HFF-Myc (cell line): ENCODE measurements at regions not wholly inside any gene's neighbourhood (a gene's known extent, or its start where the extent isn't known, plus 50 kb on each side); places are given as distances from the start of the nearest gene placed in this dataset.
"Not testable (repeated sequence)": the region's sequence is repeated elsewhere in the genome, so short reads cannot be mapped to it uniquely, and the experiment has no call there.

Experiments used
- DNase-seq: peaks from one replicate; pipeline ENCODE4 v3.0.0-alpha.2; 2011; ENCODE audit warnings: low read depth; ENCODE audit errors: extremely low read depth
- H3K4me3 ChIP-seq: replicated peaks from 2 replicates; pipeline ENCODE4 v1.5.1; 2011; ENCODE audit warnings: low read depth, mild to moderate bottlenecking, control low read depth, low read length
- TF ChIP-seq, protein P1 (sequence below): IDR thresholded peaks from 2 replicates; pipeline ENCODE4 v1.5.1; 2012; ENCODE audit warnings: mild to moderate bottlenecking, low read depth, low read length, control low read depth; ENCODE audit errors: missing control alignments

DNA sequence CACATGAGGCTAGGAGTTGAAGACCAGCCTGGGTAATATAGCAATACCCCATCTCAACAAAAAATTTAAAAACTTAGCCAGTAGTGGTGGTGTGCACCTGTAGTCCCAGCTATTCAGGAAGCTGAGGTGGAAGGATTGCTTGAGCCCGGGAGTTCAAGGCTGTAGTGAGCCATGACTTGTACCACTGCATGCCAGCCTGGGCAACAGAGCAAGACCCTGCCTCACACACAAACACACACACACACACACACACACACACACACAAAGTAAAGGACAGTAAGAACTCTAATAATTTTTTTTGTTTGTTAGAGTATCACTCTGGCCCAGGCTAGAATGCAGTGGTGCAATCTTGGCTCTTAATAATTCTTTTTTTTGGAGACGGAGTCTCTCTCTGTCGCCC is 138.0 kb upstream of the SOD1 start:
- TF ChIP-seq, protein P1, sequence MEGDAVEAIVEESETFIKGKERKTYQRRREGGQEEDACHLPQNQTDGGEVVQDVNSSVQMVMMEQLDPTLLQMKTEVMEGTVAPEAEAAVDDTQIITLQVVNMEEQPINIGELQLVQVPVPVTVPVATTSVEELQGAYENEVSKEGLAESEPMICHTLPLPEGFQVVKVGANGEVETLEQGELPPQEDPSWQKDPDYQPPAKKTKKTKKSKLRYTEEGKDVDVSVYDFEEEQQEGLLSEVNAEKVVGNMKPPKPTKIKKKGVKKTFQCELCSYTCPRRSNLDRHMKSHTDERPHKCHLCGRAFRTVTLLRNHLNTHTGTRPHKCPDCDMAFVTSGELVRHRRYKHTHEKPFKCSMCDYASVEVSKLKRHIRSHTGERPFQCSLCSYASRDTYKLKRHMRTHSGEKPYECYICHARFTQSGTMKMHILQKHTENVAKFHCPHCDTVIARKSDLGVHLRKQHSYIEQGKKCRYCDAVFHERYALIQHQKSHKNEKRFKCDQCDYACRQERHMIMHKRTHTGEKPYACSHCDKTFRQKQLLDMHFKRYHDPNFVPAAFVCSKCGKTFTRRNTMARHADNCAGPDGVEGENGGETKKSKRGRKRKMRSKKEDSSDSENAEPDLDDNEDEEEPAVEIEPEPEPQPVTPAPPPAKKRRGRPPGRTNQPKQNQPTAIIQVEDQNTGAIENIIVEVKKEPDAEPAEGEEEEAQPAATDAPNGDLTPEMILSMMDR: no peak
- DNase-seq: no peak

DNA sequence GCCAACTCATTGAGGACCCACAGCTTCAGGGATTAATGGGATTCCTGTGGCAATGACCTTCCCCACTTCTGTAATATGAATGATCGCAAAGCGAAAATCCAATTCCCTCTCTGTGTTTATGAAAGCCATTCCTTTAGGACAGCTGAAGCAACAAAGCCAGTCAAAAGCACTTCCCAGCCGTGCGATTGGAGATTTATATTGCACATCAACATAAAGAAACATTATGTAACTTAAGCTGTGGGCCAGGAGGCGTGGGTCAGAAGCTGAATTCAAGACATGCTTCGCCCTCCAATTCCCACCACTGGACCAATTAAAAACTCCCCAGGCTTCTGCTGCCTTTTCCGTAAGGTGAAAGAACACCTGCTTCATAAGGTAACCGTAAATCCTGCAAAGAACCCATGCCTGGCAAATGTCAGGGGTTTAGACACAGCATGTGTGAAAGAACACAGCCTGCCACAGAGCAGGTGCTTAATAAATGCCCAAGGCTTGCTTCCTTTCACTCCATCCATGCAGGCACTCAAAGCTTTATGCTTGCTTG is 138.9 kb upstream of the SOD1 start:
- TF ChIP-seq, protein P1: no peak
- DNase-seq: no peak
- H3K4me3 ChIP-seq: no peak overlapping the region

More for the DNA sequence above, 138.0 kb upstream of the SOD1 start:
- no peak overlapping the region for H3K4me3 ChIP-seq

DNA sequence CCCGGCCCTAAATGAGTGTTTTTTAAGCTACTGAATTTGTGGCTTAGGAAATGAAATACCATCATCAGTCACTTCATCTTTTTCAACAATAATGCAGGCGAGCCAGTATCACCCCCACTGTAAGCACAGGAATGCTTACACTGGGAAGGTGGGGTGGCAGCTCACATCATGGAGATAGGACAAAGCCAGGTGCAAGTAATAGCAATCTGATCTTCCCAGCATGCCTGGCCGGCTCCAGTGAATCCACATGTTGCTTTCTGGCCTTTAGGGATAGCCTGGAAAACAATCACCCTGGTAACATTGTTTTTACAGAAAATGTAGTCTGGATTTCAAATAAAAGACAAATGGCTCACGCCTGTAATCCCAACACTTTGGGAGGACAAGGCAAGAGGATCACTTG is 140.9 kb upstream of the SOD1 start:
- H3K4me3 ChIP-seq: no peak overlapping the region
- TF ChIP-seq, protein P1: no peak
- no peak for DNase-seq

DNA sequence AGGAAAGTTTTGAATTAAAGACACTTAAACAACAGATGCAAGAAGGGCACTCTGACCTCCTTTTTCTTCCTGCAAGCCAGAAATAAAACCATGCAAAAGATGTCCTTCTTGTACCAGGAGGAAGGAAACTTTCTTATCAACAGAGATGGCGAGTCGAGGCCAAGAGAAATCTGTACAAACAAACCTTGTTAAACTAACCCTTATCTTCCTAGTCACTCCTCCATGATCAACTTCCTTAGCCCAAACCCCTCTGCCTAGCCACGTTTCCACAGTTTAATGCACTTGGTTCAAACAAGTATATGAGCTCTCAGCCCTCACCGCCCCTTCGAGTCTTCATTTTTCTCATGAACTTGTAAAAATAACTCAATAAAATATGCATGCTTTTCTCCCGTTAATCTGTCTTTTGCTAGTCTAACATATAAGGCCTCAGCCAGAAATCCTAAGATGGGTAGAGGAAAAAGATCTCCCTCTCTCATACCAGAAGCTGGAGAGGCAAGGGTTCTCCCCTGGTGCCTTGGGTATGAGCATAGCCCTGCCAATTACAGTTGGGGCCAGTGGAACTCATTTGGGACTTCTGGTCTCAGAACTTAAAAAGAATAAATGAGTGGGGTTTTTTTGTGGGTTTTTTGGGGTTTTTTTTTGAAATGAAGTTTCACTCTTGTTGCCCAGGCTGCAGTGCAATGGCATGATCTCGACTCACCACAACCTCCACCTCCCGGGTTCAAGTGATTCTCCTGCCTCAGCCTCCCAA is 141.7 kb upstream of the SOD1 start:
- DNase-seq: no peak
- TF ChIP-seq, protein P1: no peak
- H3K4me3 ChIP-seq: no peak overlapping the region

DNA sequence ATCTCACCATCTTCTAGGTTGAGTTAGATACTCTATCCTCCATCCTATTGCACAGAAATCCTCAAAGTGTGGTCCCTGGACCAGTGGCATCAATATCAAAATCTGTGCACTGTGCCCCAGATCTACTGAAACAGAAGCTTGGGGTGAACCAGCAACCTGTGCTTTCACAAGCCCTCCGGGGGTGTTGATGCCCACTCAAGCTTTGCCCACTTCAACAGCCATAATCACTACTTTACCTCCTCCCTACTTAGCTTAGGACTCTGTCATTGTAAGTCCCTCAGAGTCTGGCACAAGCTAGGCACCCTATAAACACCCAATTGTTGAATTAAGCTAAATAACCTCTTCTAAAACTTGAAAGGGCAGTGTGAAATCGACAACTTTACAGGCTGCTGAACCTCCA is 144.2 kb upstream of the SOD1 start:
- no peak for DNase-seq
- H3K4me3 ChIP-seq: no peak overlapping the region
- TF ChIP-seq, protein P1: no peak

DNA sequence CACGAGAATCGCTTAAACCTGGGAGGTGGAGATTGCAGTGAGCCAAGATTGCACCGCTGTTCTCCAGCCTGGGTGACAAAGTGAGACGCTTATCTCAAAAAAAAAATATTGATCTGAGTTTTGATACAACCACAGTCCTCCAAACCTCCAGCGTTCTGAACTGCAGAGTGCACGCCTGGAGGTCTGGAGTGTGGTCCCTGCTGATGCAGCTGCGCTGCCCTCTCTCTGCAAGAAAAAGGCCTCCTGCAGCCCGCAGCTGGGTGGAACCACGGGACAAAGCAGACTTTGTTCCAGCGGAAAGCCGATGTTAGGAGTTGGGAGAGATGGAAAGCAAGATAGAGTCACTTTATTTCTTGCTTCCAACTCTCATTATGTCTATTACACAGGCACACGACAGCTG is 144.9 kb upstream of the SOD1 start:
- DNase-seq: no peak
- TF ChIP-seq, protein P1: no peak
- no peak overlapping the region for H3K4me3 ChIP-seq

DNA sequence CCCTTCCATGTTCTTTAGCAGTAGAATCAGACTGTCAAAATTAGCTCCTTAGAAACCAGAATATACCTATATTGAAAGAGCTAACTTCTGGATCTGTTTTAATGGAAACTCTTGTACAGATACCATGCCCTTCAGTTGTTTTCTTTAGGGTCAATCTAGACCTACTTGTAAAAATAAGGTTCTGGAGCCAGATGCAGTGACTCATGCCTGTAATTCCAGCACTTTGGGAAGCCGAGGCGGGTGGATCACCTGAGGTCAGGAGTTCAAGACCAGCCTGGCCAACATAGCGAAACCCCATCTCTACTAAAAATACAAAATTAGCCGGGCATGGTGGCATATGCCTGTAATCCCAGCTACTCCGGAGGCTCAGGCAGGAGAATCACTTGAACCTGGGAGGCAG is 146.0 kb upstream of the SOD1 start:
- H3K4me3 ChIP-seq, DNase-seq: not testable (repeated sequence)

DNA sequence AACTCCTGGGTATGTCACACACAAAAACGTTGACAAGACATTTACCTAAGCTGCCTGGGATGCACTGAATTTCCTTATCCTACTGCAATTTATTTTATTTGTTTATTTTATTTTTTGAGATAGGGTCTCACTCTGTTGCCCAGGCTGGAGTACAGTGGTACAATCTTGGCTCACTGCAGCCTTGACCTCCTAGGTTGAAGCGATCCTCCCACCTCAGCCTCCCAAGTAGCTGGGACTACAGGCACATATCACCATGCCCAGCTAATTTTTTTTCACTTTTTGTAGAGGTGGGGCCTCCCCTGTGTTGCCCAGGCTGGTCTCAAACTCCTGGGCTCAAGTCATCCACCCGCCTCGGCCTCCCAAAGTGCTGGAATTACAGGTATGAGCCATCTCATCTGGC is 147.5 kb upstream of the SOD1 start:
- H3K4me3 ChIP-seq, DNase-seq: not testable (repeated sequence)
